ENCODE measurements at regions not wholly inside any gene's neighbourhood (a gene's known extent, or its start where the extent isn't known, plus 50 kb on each side); places are given as distances from the start of the nearest gene placed in this dataset.

DNA sequence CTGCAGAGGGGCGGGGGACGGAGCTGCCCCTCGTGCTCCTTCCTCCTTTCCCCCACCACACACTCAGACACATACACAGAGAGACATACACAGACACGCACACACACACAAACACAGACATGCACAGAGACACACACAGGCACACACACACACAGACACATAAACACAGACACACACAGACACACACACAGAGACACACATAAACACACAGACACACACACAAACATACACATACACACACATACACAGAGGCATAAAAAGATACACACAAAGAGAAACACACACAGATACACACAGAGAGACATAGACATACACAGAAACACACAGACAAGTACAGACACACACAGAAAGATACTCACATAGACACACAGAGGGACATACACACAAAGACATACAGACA lies 136.0 kb downstream of the UQCRFS1 start:
- no peak for TF ChIP-seq POLR2A (IDR thresholded peaks at IDR 0.05)
- TF ChIP-seq, protein P1, sequence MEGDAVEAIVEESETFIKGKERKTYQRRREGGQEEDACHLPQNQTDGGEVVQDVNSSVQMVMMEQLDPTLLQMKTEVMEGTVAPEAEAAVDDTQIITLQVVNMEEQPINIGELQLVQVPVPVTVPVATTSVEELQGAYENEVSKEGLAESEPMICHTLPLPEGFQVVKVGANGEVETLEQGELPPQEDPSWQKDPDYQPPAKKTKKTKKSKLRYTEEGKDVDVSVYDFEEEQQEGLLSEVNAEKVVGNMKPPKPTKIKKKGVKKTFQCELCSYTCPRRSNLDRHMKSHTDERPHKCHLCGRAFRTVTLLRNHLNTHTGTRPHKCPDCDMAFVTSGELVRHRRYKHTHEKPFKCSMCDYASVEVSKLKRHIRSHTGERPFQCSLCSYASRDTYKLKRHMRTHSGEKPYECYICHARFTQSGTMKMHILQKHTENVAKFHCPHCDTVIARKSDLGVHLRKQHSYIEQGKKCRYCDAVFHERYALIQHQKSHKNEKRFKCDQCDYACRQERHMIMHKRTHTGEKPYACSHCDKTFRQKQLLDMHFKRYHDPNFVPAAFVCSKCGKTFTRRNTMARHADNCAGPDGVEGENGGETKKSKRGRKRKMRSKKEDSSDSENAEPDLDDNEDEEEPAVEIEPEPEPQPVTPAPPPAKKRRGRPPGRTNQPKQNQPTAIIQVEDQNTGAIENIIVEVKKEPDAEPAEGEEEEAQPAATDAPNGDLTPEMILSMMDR (IDR thresholded peaks at IDR 0.05 in 8 of 11, conservative IDR thresholded peaks at IDR 0.05 in 3 of 11), result no peak

All from spleen (tissue), 7 donors.